Thyroid gland (tissue), 4 donors: ENCODE measurements at regions not wholly inside any gene's neighbourhood (a gene's known extent, or its start where the extent isn't known, plus 50 kb on each side); places are given as distances from the start of the nearest gene placed in this dataset.

Experiments
- DNase-seq, 2 donors: peaks; one replicate each; pipeline ENCODE4 v3.0.0-alpha.2; 2019
- H3K27ac ChIP-seq, 3 donors: fragments of 200-600 bp; sonication (generic); 1 replicate in 2 of 3; 2 replicates in 1 of 3; pipeline ENCODE4 v1.5.1; 2016 to 2019; ENCODE audit warnings: mild to moderate bottlenecking in 1 of 3, moderate library complexity in 1 of 3
- H3K27me3 ChIP-seq: fragments of 200-600 bp; sonication (generic); one replicate; pipeline ENCODE4 v1.5.1; 2019
- H3K36me3 ChIP-seq, 2 donors: fragments of 200-600 bp; sonication (generic); one replicate each; pipeline ENCODE4 v1.5.1; 2016 to 2019
- H3K4me1 ChIP-seq, 2 donors: fragments of 200-600 bp; sonication (generic); one replicate each; pipeline ENCODE4 v1.5.1; 2017 to 2019
- H3K4me3 ChIP-seq, 3 donors: fragments of 200-600 bp; sonication (generic); replicated peaks in 1 of 3; 1 replicate in 2 of 3; 2 replicates in 1 of 3; pipeline ENCODE4 v1.5.1; 2016; ENCODE audit warnings: mild to moderate bottlenecking in 1 of 3
- H3K9me3 ChIP-seq: fragments of 200-600 bp; sonication (generic); one replicate; pipeline ENCODE4 v1.5.1; 2017
- POLR2A ChIP-seq, 2 donors: fragments of 450-650 bp; IDR thresholded peaks; one replicate each; pipeline ENCODE4 v1.6.1; 2017; ENCODE audit warnings: antibody characterized with exemption in 2 of 2, mild to moderate bottlenecking in 2 of 2, moderate library complexity in 1 of 2
- WGBS, 2 donors: methylation state at CpG; one replicate each; pipeline ENCODE4 v1.1.5; 2017; 5-methylcytosine and 5-hydroxymethylcytosine counted together
- intact Hi-C: fragments of 100-400 bp; cut with DNase I; formaldehyde crosslinking; loops from one replicate; pipeline ENCODE4 v1.15.1; 2023
- TF ChIP-seq, protein P1 (sequence below), 6 experiments: fragments of 200-600 bp in 3 of 6; fragments of 450-650 bp in 3 of 6; sonication (generic) in 3 of 6; IDR thresholded peaks; one replicate each; pipeline ENCODE4 v1.5.1; 2016 to 2019; ENCODE audit warnings: antibody characterized with exemption in 6 of 6, mild to moderate bottlenecking in 2 of 6, inconsistent platforms in 1 of 6, moderate library complexity in 1 of 6

DNA sequence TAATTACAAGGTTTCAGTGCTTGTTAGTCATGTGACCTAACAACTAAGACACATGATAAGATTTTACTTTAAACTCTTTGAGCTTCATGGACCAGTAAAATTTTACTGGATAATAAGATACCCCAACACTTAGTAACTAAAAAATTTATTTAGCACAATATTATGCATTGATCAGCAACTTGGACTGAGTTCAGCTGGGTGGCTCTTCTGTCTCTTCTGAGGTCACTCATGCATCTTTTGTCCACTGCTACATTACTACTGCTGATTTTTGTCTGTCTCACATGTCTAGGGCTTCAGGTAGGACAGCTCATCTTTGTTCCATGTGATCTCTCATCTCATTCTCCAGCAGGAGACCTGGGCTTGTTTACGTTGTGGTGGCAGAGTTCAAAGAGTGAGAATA lies 370.2 kb upstream of the TMTC1 start:
- no peaks in the 10 kb centered on the region for H3K9me3 ChIP-seq
- H3K4me1 ChIP-seq, result no peaks in the 10 kb centered on the region
- TF ChIP-seq POLR2A (IDR thresholded peaks at IDR 0.05), result no peak
- TF ChIP-seq, protein P1, sequence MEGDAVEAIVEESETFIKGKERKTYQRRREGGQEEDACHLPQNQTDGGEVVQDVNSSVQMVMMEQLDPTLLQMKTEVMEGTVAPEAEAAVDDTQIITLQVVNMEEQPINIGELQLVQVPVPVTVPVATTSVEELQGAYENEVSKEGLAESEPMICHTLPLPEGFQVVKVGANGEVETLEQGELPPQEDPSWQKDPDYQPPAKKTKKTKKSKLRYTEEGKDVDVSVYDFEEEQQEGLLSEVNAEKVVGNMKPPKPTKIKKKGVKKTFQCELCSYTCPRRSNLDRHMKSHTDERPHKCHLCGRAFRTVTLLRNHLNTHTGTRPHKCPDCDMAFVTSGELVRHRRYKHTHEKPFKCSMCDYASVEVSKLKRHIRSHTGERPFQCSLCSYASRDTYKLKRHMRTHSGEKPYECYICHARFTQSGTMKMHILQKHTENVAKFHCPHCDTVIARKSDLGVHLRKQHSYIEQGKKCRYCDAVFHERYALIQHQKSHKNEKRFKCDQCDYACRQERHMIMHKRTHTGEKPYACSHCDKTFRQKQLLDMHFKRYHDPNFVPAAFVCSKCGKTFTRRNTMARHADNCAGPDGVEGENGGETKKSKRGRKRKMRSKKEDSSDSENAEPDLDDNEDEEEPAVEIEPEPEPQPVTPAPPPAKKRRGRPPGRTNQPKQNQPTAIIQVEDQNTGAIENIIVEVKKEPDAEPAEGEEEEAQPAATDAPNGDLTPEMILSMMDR (IDR thresholded peaks at IDR 0.05), result no peak
- no peak for DNase-seq
- intact Hi-C loops, result no loop called here
- H3K4me3 ChIP-seq, result no peak overlapping the region
- H3K36me3 ChIP-seq, result no peaks in the 10 kb centered on the region
- H3K27me3 ChIP-seq, result no peaks in the 10 kb centered on the region
- no peak overlapping the region for H3K27ac ChIP-seq
- WGBS, 2 donors, result 83 to 86% methylated on average over 1 of the region's 1 CpG

DNA sequence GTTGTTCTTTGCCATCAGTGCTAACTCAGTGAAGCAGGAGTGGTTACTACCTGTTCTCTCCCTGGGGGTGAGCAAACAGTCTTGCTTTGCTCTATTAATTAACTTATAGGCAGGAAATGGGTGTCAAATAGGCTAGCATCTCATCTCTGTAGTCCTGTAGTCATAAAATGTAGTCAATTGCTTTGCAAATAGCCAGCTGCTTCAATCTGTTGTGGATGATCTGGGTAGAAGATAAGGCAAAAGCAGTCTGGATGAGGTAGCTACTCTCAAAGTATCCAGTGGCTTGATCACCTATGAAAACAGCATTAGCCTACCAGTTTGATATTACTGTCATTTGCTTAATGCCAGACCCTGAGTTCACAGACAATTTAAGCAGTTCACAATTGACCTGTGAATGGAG lies 369.0 kb upstream of the TMTC1 start:
- Histone ChIP-seq H3K27me3 (no peaks in the 10 kb centered on the region), H3K4me1 (no peaks in the 10 kb centered on the region), H3K36me3 (no peaks in the 10 kb centered on the region), H3K9me3 (no peaks in the 10 kb centered on the region), H3K27ac (no peak overlapping the region), H3K4me3 (no peak overlapping the region)
- TF ChIP-seq, protein P1 (IDR thresholded peaks at IDR 0.05), result no peak
- no peak for TF ChIP-seq POLR2A (IDR thresholded peaks at IDR 0.05)
- intact Hi-C loops, result no loop called here
- no peak for DNase-seq

DNA sequence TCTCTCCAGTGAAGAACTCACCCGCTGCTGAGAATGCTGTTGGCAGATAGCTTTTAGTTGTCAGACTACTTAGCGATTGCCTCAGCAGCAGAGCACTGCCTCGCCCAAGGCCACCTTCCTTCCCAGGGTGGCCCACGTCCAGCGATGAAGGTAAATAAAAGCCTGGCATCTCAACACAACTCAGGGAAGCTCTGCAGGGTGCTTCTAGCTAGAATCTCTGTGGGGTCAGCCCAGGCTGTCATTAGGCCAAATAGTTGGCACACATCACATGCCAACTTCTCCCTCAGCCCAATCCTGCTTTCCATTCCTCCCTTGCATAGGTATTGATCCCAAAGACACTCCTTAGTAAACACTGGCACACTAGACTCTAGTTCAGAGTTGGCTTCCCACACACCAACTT lies 368.1 kb upstream of the TMTC1 start:
- Histone ChIP-seq H3K9me3 (no peaks in the 10 kb centered on the region), H3K4me1 (no peaks in the 10 kb centered on the region), H3K27ac (no peak overlapping the region), H3K27me3 (no peaks in the 10 kb centered on the region), H3K4me3 (no peak overlapping the region), H3K36me3 (no peaks in the 10 kb centered on the region)
- DNase-seq, result no peak
- no peak for TF ChIP-seq POLR2A (IDR thresholded peaks at IDR 0.05)
- TF ChIP-seq, protein P1 (IDR thresholded peaks at IDR 0.05), result no peak
- WGBS, 2 donors, result 64 to 67% methylated on average over 5 of the region's 5 CpGs
- intact Hi-C loops, result no loop called here

DNA sequence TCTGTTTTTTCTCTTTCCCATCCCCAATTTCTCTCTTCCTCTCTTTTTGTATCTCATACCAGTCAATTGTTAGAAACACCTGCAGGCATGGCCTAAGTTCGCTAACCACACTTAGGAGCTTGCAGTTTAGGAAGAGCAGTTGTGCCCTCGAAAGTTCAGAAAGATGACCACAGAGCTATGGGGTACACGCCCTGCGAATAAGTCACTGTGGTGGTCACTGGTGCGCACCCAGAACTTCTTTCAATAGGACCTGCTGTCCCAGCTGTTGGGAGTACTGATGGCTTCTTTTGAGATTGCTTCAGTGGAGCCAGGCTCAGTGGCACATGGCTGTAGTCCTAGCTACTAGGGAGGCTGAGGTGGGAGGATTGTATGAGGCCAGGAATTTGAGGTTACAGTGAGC lies 362.8 kb upstream of the TMTC1 start:
- no peak overlapping the region for H3K27ac ChIP-seq
- intact Hi-C loops, result no loop called here
- 80 to 84% methylated on average over 5 of the region's 5 CpGs for WGBS, 2 donors
- TF ChIP-seq POLR2A (IDR thresholded peaks at IDR 0.05), result no peak
- TF ChIP-seq, protein P1 (IDR thresholded peaks at IDR 0.05), result no peak
- H3K27me3 ChIP-seq, result no peaks in the 10 kb centered on the region
- no peaks in the 10 kb centered on the region for H3K4me1 ChIP-seq
- no peak for DNase-seq
- H3K9me3 ChIP-seq, result no peaks in the 10 kb centered on the region
- no peaks in the 10 kb centered on the region for H3K36me3 ChIP-seq
- no peak overlapping the region for H3K4me3 ChIP-seq

DNA sequence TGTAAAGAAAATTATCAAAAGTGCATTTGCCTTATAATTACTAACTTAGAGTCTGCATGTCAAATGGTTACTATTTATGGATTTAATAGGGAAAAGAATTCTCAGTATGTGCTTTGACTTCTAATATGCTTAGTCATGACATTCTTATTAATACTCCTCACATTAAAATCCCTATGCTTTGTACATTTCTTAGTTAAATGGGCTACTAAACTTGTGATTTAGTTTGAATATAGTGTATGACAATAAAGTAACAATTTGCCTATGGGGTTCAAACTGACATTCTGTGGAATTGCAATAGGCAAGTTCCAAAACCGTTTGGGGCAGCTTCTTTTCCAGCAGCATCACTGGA lies 361.9 kb upstream of the TMTC1 start:
- 32 to 58% methylated on average over 1 of the region's 1 CpG for WGBS, 2 donors
- intact Hi-C loops, result no loop called here
- Histone ChIP-seq H3K4me1 (no peaks in the 10 kb centered on the region), H3K4me3 (no peak overlapping the region), H3K27me3 (no peaks in the 10 kb centered on the region), H3K36me3 (no peaks in the 10 kb centered on the region), H3K9me3 (no peaks in the 10 kb centered on the region), H3K27ac (no peak overlapping the region)
- TF ChIP-seq, protein P1 (IDR thresholded peaks at IDR 0.05), result no peak
- no peak for TF ChIP-seq POLR2A (IDR thresholded peaks at IDR 0.05)
- no peak for DNase-seq
